ENCODE measurements at regions not wholly inside any gene's neighbourhood (a gene's known extent, or its start where the extent isn't known, plus 50 kb on each side); places are given as distances from the start of the nearest gene placed in this dataset.

DNA sequence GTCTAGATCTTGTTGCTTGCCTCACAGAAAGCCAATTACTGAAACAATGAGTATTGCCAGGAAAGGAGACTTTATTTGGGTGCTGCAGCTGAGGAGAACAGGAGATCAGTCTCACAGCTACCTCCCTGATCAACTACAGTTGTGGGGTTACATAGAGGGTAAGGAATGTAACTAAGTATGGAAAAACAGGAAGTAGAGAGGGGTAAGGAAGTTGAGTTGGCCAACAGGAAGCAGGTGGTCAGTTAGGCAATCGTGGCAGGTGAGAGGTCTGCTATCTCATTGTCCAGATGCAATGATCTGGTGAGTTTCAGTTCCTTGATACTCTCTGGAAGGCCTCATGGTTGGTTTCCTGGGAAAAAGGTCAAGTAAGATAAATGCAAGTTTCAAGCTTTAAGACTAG lies 333.1 kb upstream of the GOT2 start:
- H3K4me3 ChIP-seq (ENCODE audit: low read depth, low read length) = no peak overlapping the region
- TF ChIP-seq, protein P1, sequence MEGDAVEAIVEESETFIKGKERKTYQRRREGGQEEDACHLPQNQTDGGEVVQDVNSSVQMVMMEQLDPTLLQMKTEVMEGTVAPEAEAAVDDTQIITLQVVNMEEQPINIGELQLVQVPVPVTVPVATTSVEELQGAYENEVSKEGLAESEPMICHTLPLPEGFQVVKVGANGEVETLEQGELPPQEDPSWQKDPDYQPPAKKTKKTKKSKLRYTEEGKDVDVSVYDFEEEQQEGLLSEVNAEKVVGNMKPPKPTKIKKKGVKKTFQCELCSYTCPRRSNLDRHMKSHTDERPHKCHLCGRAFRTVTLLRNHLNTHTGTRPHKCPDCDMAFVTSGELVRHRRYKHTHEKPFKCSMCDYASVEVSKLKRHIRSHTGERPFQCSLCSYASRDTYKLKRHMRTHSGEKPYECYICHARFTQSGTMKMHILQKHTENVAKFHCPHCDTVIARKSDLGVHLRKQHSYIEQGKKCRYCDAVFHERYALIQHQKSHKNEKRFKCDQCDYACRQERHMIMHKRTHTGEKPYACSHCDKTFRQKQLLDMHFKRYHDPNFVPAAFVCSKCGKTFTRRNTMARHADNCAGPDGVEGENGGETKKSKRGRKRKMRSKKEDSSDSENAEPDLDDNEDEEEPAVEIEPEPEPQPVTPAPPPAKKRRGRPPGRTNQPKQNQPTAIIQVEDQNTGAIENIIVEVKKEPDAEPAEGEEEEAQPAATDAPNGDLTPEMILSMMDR (IDR thresholded peaks at IDR 0.05; ENCODE audit: insufficient read depth, low read depth, low read length) = no peak
- no peak for DNase-seq (ENCODE audit: low read depth)

DNA sequence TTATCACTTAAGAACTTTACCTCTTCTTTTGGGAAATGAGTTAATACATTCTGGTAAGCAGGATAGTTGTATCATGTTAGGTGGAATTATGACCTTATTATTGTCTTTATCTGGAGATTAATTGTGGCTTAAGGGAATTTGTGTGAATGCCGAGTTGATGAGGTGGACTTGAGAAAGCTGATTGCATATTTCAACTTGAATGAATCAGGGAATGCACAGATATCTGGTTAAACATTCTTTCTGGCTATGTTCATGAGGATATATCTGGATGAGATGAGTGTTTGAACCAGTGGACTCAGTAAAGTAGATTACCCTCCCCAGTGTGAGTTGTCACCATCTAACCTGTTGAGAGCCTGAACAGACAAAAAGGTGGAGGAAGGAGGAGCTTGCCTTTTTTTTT lies 326.1 kb upstream of the GOT2 start:
- TF ChIP-seq, protein P1 (IDR thresholded peaks at IDR 0.05; ENCODE audit: insufficient read depth, low read depth, low read length) = no peak
- H3K4me3 ChIP-seq (ENCODE audit: low read depth, low read length) = no peak overlapping the region
- DNase-seq (ENCODE audit: low read depth) = peak; percentile 14

DNA sequence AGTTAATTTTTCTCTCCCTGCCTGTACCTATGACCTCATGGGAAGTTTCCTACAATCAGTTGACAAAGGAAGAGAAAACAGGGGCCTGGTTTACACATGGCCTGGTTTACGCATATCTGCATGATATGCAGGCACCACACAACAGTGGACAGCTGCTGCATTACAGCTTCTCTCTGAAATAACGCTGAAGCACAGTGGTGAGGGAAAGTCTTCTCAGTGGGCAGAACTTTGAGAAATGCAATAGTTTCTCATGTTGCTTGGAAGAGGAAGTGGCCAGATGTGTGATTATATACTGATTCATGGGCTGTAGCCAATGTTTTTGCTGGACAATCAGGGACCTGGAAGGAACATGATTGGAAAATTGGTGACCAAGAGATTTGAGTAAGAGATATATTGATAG lies 324.1 kb upstream of the GOT2 start:
- TF ChIP-seq, protein P1 (IDR thresholded peaks at IDR 0.05; ENCODE audit: insufficient read depth, low read depth, low read length) = no peak
- no peak for DNase-seq (ENCODE audit: low read depth)
- no peak overlapping the region for H3K4me3 ChIP-seq (ENCODE audit: low read depth, low read length)

DNA sequence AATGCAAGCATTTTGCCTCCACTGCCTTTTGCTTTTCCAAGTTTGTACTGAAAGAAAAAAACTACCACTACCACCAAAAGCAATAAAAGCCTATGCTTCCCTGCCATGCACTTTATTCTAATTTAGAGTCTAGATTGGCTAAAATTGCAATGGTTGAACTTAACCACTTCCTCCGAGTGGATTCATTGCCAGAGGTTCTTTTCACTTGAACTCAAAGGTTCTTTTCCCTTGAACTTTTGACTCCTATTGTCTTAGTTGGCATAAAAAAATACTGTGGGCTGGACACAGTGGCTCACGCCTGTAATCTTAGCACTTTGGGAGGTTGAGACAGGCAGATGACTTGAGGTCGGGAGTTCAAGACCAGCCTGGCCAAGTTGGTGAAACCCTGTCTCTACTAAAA lies 319.8 kb upstream of the GOT2 start:
- no peak for DNase-seq (ENCODE audit: low read depth)
- no peak overlapping the region for H3K4me3 ChIP-seq (ENCODE audit: low read depth, low read length)
- TF ChIP-seq, protein P1 (IDR thresholded peaks at IDR 0.05; ENCODE audit: insufficient read depth, low read depth, low read length) = no peak

DNA sequence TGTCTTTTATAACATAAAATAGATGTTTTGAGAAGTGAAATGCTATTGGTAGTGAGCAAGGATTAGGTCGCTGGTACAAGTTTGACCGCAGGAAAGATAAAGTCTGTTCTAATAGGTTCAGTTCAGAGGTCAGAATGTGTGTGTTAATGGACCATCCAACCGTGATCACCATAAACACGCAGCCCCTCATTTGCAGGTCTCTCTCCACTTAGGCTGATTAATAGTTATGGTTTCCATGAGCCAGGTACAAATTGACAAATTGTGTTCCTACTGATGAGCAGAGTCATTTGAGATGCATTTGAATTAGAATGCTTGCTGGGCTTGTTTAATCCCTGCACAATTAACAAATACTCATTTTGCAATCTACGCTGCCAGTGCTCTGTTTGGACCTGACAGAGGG lies 318.1 kb upstream of the GOT2 start:
- TF ChIP-seq, protein P1 (IDR thresholded peaks at IDR 0.05; ENCODE audit: insufficient read depth, low read depth, low read length) = no peak
- no peak overlapping the region for H3K4me3 ChIP-seq (ENCODE audit: low read depth, low read length)
- no peak for DNase-seq (ENCODE audit: low read depth)

DNA sequence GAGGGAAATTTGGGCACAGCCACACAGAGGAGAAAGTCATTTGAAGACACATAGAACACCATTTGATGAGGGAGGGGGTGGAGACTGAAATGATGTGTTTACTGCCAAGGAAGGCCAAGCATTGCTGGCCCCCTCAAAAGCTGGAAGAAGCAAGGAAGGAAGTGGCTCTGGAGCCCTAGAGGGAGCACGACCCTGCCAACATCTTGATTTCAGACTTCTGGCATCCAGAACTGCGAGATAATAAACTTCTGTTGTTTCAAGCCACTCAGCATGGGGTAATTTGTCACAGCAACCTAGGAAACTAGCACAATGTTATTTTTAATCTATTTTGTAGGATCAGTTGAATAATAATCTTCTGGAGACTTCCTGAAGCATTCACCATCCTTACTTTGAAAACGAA lies 314.8 kb upstream of the GOT2 start:
- no peak overlapping the region for H3K4me3 ChIP-seq (ENCODE audit: low read depth, low read length)
- TF ChIP-seq, protein P1 (IDR thresholded peaks at IDR 0.05; ENCODE audit: insufficient read depth, low read depth, low read length) = no peak
- no peak for DNase-seq (ENCODE audit: low read depth)

DNA sequence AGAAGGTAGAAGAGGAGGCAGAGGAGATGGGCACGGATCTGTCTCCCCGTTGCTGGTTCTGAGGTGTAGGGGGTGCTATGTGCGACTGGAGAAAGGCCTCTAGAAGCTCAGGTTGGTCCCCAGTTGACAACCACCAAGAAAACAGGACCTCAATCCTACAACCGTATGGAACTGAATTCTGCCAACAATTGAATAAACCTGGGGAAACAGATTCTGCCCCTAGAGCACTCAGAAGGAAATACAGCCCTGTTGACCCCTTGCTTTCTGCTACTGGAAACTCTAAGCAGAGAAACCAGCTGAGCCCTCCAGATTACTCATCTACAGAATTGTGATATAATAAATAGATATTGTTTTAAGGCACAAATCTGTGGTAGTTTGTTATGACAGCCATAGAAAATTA lies 313.0 kb upstream of the GOT2 start:
- no peak for DNase-seq (ENCODE audit: low read depth)
- H3K4me3 ChIP-seq (ENCODE audit: low read depth, low read length) = no peak overlapping the region
- TF ChIP-seq, protein P1 (IDR thresholded peaks at IDR 0.05; ENCODE audit: insufficient read depth, low read depth, low read length) = no peak

All from fibroblast of villous mesenchyme (primary cell).